Vagina (tissue), 2 donors: ENCODE measurements at regions not wholly inside any gene's neighbourhood (a gene's known extent, or its start where the extent isn't known, plus 50 kb on each side); places are given as distances from the start of the nearest gene placed in this dataset.

Experiments used
- DNase-seq, 2 donors: peaks; one replicate each; pipeline ENCODE4 v3.0.0-alpha.2; 2017; ENCODE audit errors: extremely low spot score in 2 of 2
- H3K27ac ChIP-seq: fragments of 200-600 bp; sonication (generic); one replicate; pipeline ENCODE4 v1.5.1; 2019
- H3K27me3 ChIP-seq: fragments of 200-600 bp; sonication (generic); one replicate; pipeline ENCODE4 v1.5.1; 2019
- H3K36me3 ChIP-seq, 2 donors: fragments of 200-600 bp; sonication (generic); one replicate each; pipeline ENCODE4 v1.5.1; 2017 to 2019
- H3K4me1 ChIP-seq: fragments of 200-600 bp; sonication (generic); one replicate; pipeline ENCODE4 v1.5.1; 2019
- H3K4me3 ChIP-seq, 2 donors: fragments of 200-600 bp; sonication (generic); 1 replicate in 1 of 2; 2 replicates in 1 of 2; pipeline ENCODE4 v1.5.1; 2016 to 2019
- H3K9me3 ChIP-seq: fragments of 200-600 bp; sonication (generic); one replicate; pipeline ENCODE4 v1.5.1; 2019
- CTCF ChIP-seq, 3 experiments: fragments of 450-650 bp in 2 of 3; fragments of 200-600 bp in 1 of 3; sonication (generic) in 1 of 3; IDR thresholded peaks; one replicate each; pipeline ENCODE4 v1.5.1; 2017 to 2019; ENCODE audit warnings: antibody characterized with exemption in 3 of 3, mild to moderate bottlenecking in 2 of 3, moderate library complexity in 2 of 3
- POLR2A ChIP-seq, 2 donors: fragments of 450-650 bp; IDR thresholded peaks; one replicate each; pipeline ENCODE4 v1.6.1; 2017; ENCODE audit warnings: antibody characterized with exemption in 2 of 2, mild to moderate bottlenecking in 2 of 2, moderate library complexity in 2 of 2
- POLR2AphosphoS5 ChIP-seq, 2 donors: sonication (generic); formaldehyde crosslinking; IDR thresholded peaks; one replicate each; pipeline ENCODE4 v1.9.0; 2017; ENCODE audit warnings: antibody characterized with exemption in 2 of 2, mild to moderate bottlenecking in 2 of 2, low read depth in 1 of 2; ENCODE audit not compliant: insufficient read depth in 1 of 2
- intact Hi-C: fragments of 100-400 bp; cut with DNase I; formaldehyde crosslinking; loops from one replicate; pipeline ENCODE4 v1.15.1; 2023

GRCh38 chr7:106776618-106777347 is 88.3 kb upstream of the PIK3CG start:
- TF ChIP-seq POLR2A (IDR thresholded peaks at IDR 0.05) (no peak), CTCF (IDR thresholded peaks at IDR 0.05) (no peak), POLR2AphosphoS5 (IDR thresholded peaks at IDR 0.05; ENCODE audit: insufficient read depth in 1 of 2, low read depth in 1 of 2) (no peak)
- Histone ChIP-seq H3K9me3 (no peaks in the 10 kb centered on the region), H3K36me3 (no peaks in the 10 kb centered on the region), H3K4me3 (no peak overlapping the region), H3K27me3 (no peaks in the 10 kb centered on the region), H3K27ac (no peak overlapping the region), H3K4me1 (no peaks in the 10 kb centered on the region)
- no peak for DNase-seq
- intact Hi-C loops = no loop called here

GRCh38 chr7:106777674-106778299 is 87.3 kb upstream of the PIK3CG start:
- H3K9me3 ChIP-seq = no peaks in the 10 kb centered on the region
- no peak for TF ChIP-seq POLR2A (IDR thresholded peaks at IDR 0.05)
- intact Hi-C loops = no loop called here
- H3K4me3 ChIP-seq = no peak overlapping the region
- no peak overlapping the region for H3K27ac ChIP-seq
- H3K4me1 ChIP-seq = no peaks in the 10 kb centered on the region
- no peaks in the 10 kb centered on the region for H3K36me3 ChIP-seq
- no peak for DNase-seq
- H3K27me3 ChIP-seq = no peaks in the 10 kb centered on the region

GRCh38 chr7:106778656-106779250 is 86.3 kb upstream of the PIK3CG start:
- H3K4me3 ChIP-seq = no peak overlapping the region
- no peak for DNase-seq
- no peaks in the 10 kb centered on the region for H3K9me3 ChIP-seq
- no peaks in the 10 kb centered on the region for H3K36me3 ChIP-seq
- intact Hi-C loops = no loop called here
- no peak overlapping the region for H3K27ac ChIP-seq
- no peaks in the 10 kb centered on the region for H3K4me1 ChIP-seq
- TF ChIP-seq POLR2AphosphoS5 (IDR thresholded peaks at IDR 0.05; ENCODE audit: insufficient read depth in 1 of 2, low read depth in 1 of 2) (no peak), POLR2A (IDR thresholded peaks at IDR 0.05) (no peak), CTCF (IDR thresholded peaks at IDR 0.05) (no peak)
- no peaks in the 10 kb centered on the region for H3K27me3 ChIP-seq

- no peaks in the 10 kb centered on the region for H3K36me3 ChIP-seq
- H3K4me3 ChIP-seq = no peak overlapping the region
- H3K4me1 ChIP-seq = no peaks in the 10 kb centered on the region
- no peak overlapping the region for H3K27ac ChIP-seq
- TF ChIP-seq POLR2A (IDR thresholded peaks at IDR 0.05) (no peak), POLR2AphosphoS5 (IDR thresholded peaks at IDR 0.05; ENCODE audit: insufficient read depth in 1 of 2, low read depth in 1 of 2) (no peak), CTCF (IDR thresholded peaks at IDR 0.05) (no peak)
- no peak for DNase-seq
- no peaks in the 10 kb centered on the region for H3K9me3 ChIP-seq
- no peaks in the 10 kb centered on the region for H3K27me3 ChIP-seq
- intact Hi-C loops = no loop called here
These were observed 85.2 kb upstream of the PIK3CG start for GRCh38 chr7:106779877-106780276.

GRCh38 chr7:106781007-106781406 is 84.1 kb upstream of the PIK3CG start:
- Histone ChIP-seq H3K9me3 (no peaks in the 10 kb centered on the region), H3K27ac (no peak overlapping the region), H3K4me3 (no peak overlapping the region), H3K4me1 (no peaks in the 10 kb centered on the region), H3K27me3 (no peaks in the 10 kb centered on the region), H3K36me3 (no peaks in the 10 kb centered on the region)
- TF ChIP-seq CTCF (IDR thresholded peaks at IDR 0.05) = no peak
- no peak for TF ChIP-seq POLR2A (IDR thresholded peaks at IDR 0.05)
- no peak for TF ChIP-seq POLR2AphosphoS5 (IDR thresholded peaks at IDR 0.05; ENCODE audit: insufficient read depth in 1 of 2, low read depth in 1 of 2)
- intact Hi-C loops = no loop called here
- no peak for DNase-seq
